22Rv1 (cell line): ENCODE measurements at regions not wholly inside any gene's neighbourhood (a gene's known extent, or its start where the extent isn't known, plus 50 kb on each side); places are given as distances from the start of the nearest gene placed in this dataset.

Source experiments
- H3K27ac ChIP-seq: fragments of 450-650 bp; 2 replicates; pipeline ENCODE4 v1.5.1; 2017
- ZFX ChIP-seq: fragments of 450-650 bp; IDR thresholded peaks from 2 replicates; pipeline ENCODE4 v1.6.1; 2017; ENCODE audit warnings: antibody characterized with exemption, borderline replicate concordance
- TF ChIP-seq, protein P1 (sequence below): fragments of 450-650 bp; IDR thresholded peaks from 2 replicates; pipeline ENCODE4 v1.5.1; 2017; ENCODE audit warnings: mild to moderate bottlenecking

DNA sequence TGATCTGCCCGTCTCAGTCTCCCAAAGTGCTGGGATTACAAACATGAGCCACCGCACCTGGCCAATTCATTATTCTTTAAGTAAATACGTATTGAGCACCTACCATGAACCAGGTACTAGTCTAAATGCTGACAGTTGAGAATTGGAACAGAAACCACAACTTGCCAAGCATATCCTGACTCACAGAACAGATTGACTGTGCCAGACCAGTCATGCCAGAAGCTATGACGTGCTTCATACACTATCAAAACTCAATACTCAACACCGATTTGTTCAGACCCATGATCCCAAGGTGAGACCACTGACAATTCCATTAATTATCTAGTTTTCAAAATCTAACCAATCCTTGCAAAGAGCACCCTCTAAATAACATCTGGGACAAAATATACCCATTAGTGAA lies 148.6 kb downstream of the B3GNT2 start:
- TF ChIP-seq, protein P1, sequence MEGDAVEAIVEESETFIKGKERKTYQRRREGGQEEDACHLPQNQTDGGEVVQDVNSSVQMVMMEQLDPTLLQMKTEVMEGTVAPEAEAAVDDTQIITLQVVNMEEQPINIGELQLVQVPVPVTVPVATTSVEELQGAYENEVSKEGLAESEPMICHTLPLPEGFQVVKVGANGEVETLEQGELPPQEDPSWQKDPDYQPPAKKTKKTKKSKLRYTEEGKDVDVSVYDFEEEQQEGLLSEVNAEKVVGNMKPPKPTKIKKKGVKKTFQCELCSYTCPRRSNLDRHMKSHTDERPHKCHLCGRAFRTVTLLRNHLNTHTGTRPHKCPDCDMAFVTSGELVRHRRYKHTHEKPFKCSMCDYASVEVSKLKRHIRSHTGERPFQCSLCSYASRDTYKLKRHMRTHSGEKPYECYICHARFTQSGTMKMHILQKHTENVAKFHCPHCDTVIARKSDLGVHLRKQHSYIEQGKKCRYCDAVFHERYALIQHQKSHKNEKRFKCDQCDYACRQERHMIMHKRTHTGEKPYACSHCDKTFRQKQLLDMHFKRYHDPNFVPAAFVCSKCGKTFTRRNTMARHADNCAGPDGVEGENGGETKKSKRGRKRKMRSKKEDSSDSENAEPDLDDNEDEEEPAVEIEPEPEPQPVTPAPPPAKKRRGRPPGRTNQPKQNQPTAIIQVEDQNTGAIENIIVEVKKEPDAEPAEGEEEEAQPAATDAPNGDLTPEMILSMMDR = no peak
- no peak for TF ChIP-seq ZFX
- no peak overlapping the region for H3K27ac ChIP-seq

GRCh38 chr2:62343636-62344337 lies 147.9 kb downstream of the B3GNT2 start:
- TF ChIP-seq, protein P1 = no peak
- TF ChIP-seq ZFX = no peak
- H3K27ac ChIP-seq = no peak overlapping the region

DNA sequence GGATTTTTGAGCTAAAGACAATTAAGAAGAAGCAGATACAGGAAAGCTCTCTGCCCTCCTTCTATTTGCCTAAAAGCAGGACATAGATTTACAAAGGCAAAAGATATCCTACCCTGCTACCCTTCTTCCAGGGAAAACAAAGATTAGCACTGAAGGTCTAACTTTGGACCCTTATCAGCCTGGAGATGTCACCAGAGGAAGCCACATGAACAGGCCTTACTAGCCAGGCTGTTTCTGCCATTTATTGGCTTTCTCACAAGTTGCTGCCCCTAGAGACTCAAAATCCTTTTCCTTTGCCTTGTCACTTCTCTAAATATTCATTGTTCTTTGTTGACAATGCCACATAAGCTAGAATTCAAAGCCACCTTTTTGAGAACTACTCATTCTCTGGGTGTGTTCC lies 147.3 kb downstream of the B3GNT2 start:
- TF ChIP-seq, protein P1 = no peak
- no peak for TF ChIP-seq ZFX
- no peak overlapping the region for H3K27ac ChIP-seq

DNA sequence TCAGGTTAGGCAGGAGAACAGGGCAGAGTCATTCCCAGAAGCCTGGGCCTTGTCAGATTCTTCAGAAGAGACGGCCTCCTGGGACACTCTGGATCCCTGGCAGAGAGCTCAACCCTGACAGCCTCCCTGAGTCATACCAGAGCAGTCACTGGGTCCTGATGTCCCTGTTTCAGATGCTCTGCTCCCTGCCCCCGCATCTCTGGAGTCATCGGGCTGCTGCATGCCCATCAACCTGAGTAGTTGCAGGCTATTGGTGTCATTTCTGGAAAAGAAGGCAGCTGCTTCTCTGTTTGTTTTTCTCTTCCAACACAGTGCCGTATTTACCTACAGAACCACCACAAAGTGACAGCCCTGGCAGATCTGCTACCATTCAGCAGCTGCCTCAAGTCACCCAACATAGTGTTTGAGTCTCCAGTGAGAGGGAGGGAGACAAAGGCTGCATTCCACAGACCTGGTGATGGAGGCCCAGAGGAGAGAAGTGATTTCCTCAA lies 145.1 kb downstream of the B3GNT2 start:
- H3K27ac ChIP-seq = no peak overlapping the region
- no peak for TF ChIP-seq ZFX
- TF ChIP-seq, protein P1 = no peak

DNA sequence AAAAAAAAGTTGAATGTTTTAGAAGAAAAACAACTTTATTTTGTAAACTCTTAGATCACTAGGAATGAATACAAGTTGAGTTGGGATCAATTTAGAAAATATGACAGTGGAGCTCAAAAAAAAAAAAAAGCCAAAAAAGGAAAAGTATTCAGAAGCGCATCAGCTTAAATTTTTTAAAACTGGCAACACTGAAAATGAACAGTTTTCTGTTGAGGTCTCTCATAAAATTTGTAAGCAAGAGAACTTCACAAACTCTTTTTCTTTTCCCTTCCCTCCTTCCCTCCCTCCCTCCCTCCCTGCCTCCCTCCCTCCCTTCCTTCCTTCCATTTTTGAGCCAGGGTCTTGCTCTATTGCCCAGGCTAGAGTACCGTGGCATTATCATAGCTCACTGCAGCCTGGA lies 143.9 kb downstream of the B3GNT2 start:
- no peak for TF ChIP-seq ZFX
- TF ChIP-seq, protein P1 = no peak
- no peak overlapping the region for H3K27ac ChIP-seq

DNA sequence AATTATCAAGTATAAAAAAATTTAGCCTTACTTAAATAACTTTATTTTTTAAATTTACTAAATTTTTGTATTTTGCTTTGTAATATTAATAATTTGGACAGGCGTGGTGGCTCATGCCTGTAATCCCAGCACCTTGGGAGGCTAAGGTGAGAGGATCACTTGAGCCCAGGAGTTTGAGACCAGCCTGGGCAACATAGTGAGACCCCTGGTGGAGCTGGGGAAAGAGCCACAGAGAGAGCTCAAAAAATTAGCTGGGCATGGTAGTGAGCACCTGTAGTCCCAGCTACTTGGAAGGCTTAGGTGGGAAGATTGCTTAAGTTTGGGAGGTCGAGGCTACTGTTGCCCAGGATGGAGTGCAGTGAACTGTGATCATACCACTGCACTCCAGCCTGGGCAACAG lies 143.5 kb downstream of the B3GNT2 start:
- H3K27ac ChIP-seq = no peak overlapping the region
- TF ChIP-seq, protein P1 = no peak
- no peak for TF ChIP-seq ZFX

- TF ChIP-seq, protein P1 = no peak
- TF ChIP-seq ZFX = no peak
Measured at GRCh38 chr2:62338111-62338510, 142.2 kb downstream of the B3GNT2 start.

More at GRCh38 chr2:62338111-62338510, 142.2 kb downstream of the B3GNT2 start:
- no peak overlapping the region for H3K27ac ChIP-seq
